HL-60 (cell line): ENCODE measurements at regions not wholly inside any gene's neighbourhood (a gene's known extent, or its start where the extent isn't known, plus 50 kb on each side); places are given as distances from the start of the nearest gene placed in this dataset.

Source experiments
- CTCF ChIP-seq: IDR thresholded peaks from one replicate; pipeline ENCODE4 v1.5.1; 2011; ENCODE audit warnings: low read length, control low read depth, inconsistent platforms; ENCODE audit not compliant: insufficient read depth
- GABPA ChIP-seq: IDR thresholded peaks from 2 replicates; pipeline ENCODE4 v1.6.1; 2012; ENCODE audit warnings: low read depth
- POLR2AphosphoS5 ChIP-seq: IDR thresholded peaks from 2 replicates; pipeline ENCODE4 v1.6.1; 2012; ENCODE audit warnings: low read depth

DNA sequence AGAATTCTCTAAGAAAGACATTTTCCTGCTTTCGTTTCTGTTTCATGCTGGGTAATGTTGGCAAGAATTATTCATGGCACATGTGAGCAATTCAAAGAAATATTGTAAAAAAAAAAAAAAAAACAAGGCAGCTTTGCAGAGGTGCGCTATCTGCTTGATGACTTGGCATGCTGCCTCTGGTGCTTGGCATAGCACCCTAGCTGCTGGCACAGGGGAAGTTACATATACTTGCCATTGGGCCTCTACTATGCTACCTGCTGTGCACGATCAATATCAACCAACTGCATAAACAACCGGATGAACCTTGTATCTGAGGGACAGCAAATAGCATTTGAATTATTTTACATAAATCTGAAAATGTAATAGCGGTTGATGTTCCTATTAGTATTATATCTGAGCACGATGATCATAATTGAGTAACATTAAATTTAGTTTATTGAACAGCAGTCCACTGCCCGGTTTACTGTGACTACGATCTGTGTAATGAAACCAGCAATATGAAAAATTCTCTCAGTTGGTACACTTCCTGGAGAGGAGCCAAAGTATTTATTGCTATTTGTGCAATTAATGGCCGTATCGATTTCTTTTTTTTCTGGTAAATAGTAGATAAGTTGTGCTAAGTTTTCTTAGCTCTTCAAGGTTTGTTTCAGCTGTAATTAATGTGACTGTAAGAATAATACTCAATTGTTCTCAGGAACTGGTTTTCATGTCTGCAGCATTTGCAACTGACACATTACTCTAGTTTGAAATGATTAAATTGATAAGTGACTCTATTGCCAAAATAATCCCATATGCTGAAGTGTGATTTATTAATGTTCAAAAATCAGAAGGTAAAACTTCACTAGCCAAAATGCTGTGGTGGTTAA is 717.3 kb downstream of the DACH1 start:
- TF ChIP-seq CTCF, result no peak
- no peak for TF ChIP-seq GABPA
- TF ChIP-seq POLR2AphosphoS5, result no peak
